BLaER1 treated with 17β-estradiol and CSF1 and Interleukin-3, amounts not matched to agents 10 nM and 100 nM (cell line): ENCODE measurements at regions not wholly inside any gene's neighbourhood (a gene's known extent, or its start where the extent isn't known, plus 50 kb on each side); places are given as distances from the start of the nearest gene placed in this dataset.

ENCODE experiments used
- H3K27ac ChIP-seq, 11 experiments: shearing (Covaris generic); formaldehyde crosslinking; 2 replicates each; pipeline ENCODE4 v1.8.1; 2022
- H3K27me3 ChIP-seq, 11 experiments: shearing (Covaris generic); formaldehyde crosslinking; 2 replicates each; pipeline ENCODE4 v1.8.1; 2022
- H3K36me3 ChIP-seq, 11 experiments: shearing (Covaris generic); formaldehyde crosslinking; 2 replicates each; pipeline ENCODE4 v1.8.1; 2022
- H3K4me1 ChIP-seq, 10 experiments: shearing (Covaris generic); formaldehyde crosslinking; 2 replicates each; pipeline ENCODE4 v1.8.1; 2022
- H3K4me2 ChIP-seq, 11 experiments: shearing (Covaris generic); formaldehyde crosslinking; 2 replicates each; pipeline ENCODE4 v1.8.1; 2022
- H3K4me3 ChIP-seq, 10 experiments: shearing (Covaris generic); formaldehyde crosslinking; 2 replicates each; pipeline ENCODE4 v1.8.1; 2022
- H3K9ac ChIP-seq, 11 experiments: shearing (Covaris generic); formaldehyde crosslinking; 2 replicates each; pipeline ENCODE4 v1.8.1; 2022
- H3K9me3 ChIP-seq, 11 experiments: shearing (Covaris generic); formaldehyde crosslinking; replicated peaks in 1 of 11; 2 replicates each; pipeline ENCODE4 v1.8.1; 2022
- H4K20me1 ChIP-seq, 11 experiments: shearing (Covaris generic); formaldehyde crosslinking; 2 replicates each; pipeline ENCODE4 v1.8.1; 2022
- Cebpa-rat ChIP-seq, 11 experiments: shearing (Covaris generic); IDR thresholded peaks; 2 replicates each; pipeline ENCODE4 v1.8.1; 2022

- Histone ChIP-seq H3K27ac (no peak overlapping the region), H3K9ac (no peak overlapping the region), H3K27me3 (no peaks in the 10 kb centered on the region), H3K9me3 (no peaks in the 10 kb centered on the region), H3K4me1 (no peaks in the 10 kb centered on the region; a peak in 1 of 20 replicates), H3K4me2 (no peak overlapping the region), H3K4me3 (no peak overlapping the region), H3K36me3 (no peaks in the 10 kb centered on the region), H4K20me1 (no peaks in the 10 kb centered on the region; a peak in 1 of 22 replicates)
- TF ChIP-seq Cebpa-rat (IDR thresholded peaks at IDR 0.05), result no peak
Measured at GRCh38 chr3:66789580-66790237, 208.4 kb upstream of the KBTBD8 start.

- Histone ChIP-seq H3K4me1 (peaks cover 0 to 13% (median 10%) of the 10 kb centered on the region in 10 experiments; a peak in 11 of 20 replicates), H3K9me3 (peaks cover 0 to 11% (median 7%) of the 10 kb centered on the region in 11 experiments; a peak in 14 of 22 replicates), H4K20me1 (no peaks in the 10 kb centered on the region; a peak in 1 of 22 replicates), H3K9ac (no peak overlapping the region), H3K27me3 (no peaks in the 10 kb centered on the region), H3K4me3 (no peak overlapping the region), H3K27ac (no peak overlapping the region), H3K4me2 (no peak overlapping the region), H3K36me3 (no peaks in the 10 kb centered on the region)
- no peak for TF ChIP-seq Cebpa-rat (IDR thresholded peaks at IDR 0.05)
Measured at GRCh38 chr3:66792086-66792485, 206.0 kb upstream of the KBTBD8 start.

GRCh38 chr3:66795365-66795764, 202.7 kb upstream of the KBTBD8 start:
- H3K36me3 ChIP-seq, result no peaks in the 10 kb centered on the region
- H3K27me3 ChIP-seq, result no peaks in the 10 kb centered on the region
- no peaks in the 10 kb centered on the region; a peak in 1 of 22 replicates for H4K20me1 ChIP-seq
- H3K27ac ChIP-seq, result 0 out of 22 replicates have a peak overlapping the region, but pooled peaks of 1 of the 11 experiments have one; percentile 10
- no peak overlapping the region for H3K4me3 ChIP-seq
- no peak for TF ChIP-seq Cebpa-rat (IDR thresholded peaks at IDR 0.05)
- H3K4me1 ChIP-seq, result peaks cover 0 to 28% (median 21%) of the 10 kb centered on the region in 10 experiments; a peak in 15 of 20 replicates
- peaks cover 7 to 23% (median 16%) of the 10 kb centered on the region in 11 experiments; a peak in 18 of 22 replicates for H3K9me3 ChIP-seq
- H3K9ac ChIP-seq, result no peak overlapping the region
- peak overlapping the region in 8 of 11 experiments; percentile 8 to 46 (median 30); a peak in 13 of 22 replicates for H3K4me2 ChIP-seq

GRCh38 chr3:66796343-66796742, 201.8 kb upstream of the KBTBD8 start:
- Histone ChIP-seq H3K36me3 (no peaks in the 10 kb centered on the region), H3K9ac (no peak overlapping the region), H3K27me3 (no peaks in the 10 kb centered on the region), H3K4me2 (peak overlapping the region in 1 of 11 experiments; percentile 31; a peak in 2 of 22 replicates), H3K27ac (no peak overlapping the region), H3K4me1 (peaks cover 0 to 28% (median 21%) of the 10 kb centered on the region in 10 experiments; a peak in 15 of 20 replicates), H4K20me1 (no peaks in the 10 kb centered on the region; a peak in 1 of 22 replicates), H3K4me3 (no peak overlapping the region), H3K9me3 (peaks cover 7 to 23% (median 18%) of the 10 kb centered on the region in 11 experiments; a peak in 18 of 22 replicates)
- no peak for TF ChIP-seq Cebpa-rat (IDR thresholded peaks at IDR 0.05)

GRCh38 chr3:66797889-66798560, 200.1 kb upstream of the KBTBD8 start:
- H3K4me3 ChIP-seq, result peak overlapping the region in 8 of 10 experiments; percentile 0 to 49 (median 32); a peak in 9 of 20 replicates
- H3K4me1 ChIP-seq, result peaks cover 0 to 30% (median 23%) of the 10 kb centered on the region in 10 experiments; a peak in 16 of 20 replicates
- peak in 7 of 11 experiments; percentile 8 to 81 (median 56); a peak in 7 of 22 replicates for TF ChIP-seq Cebpa-rat (IDR thresholded peaks at IDR 0.05)
- peak overlapping the region; percentile 56 to 84 (median 73) for H3K4me2 ChIP-seq
- H3K9me3 ChIP-seq, result peaks cover 7 to 23% (median 18%) of the 10 kb centered on the region in 11 experiments; a peak in 18 of 22 replicates
- no peaks in the 10 kb centered on the region for H3K36me3 ChIP-seq
- H3K27ac ChIP-seq, result peak overlapping the region in 9 of 11 experiments; percentile 12 to 69 (median 54); a peak in 14 of 22 replicates
- no peaks in the 10 kb centered on the region; a peak in 1 of 22 replicates for H4K20me1 ChIP-seq
- H3K27me3 ChIP-seq, result no peaks in the 10 kb centered on the region
- H3K9ac ChIP-seq, result peak overlapping the region in 8 of 11 experiments; percentile 30 to 54 (median 44); a peak in 11 of 22 replicates

GRCh38 chr3:66800941-66801545, 197.1 kb upstream of the KBTBD8 start:
- H3K4me3 ChIP-seq, result no peak overlapping the region
- H3K27me3 ChIP-seq, result no peaks in the 10 kb centered on the region
- H3K9me3 ChIP-seq, result peaks cover 11 to 19% (median 17%) of the 10 kb centered on the region in 11 experiments; a peak in 18 of 22 replicates
- no peaks in the 10 kb centered on the region for H4K20me1 ChIP-seq
- H3K4me2 ChIP-seq, result no peak overlapping the region
- H3K9ac ChIP-seq, result no peak overlapping the region
- H3K27ac ChIP-seq, result no peak overlapping the region
- peaks cover 15 to 36% (median 28%) of the 10 kb centered on the region in 10 experiments for H3K4me1 ChIP-seq
- no peak for TF ChIP-seq Cebpa-rat (IDR thresholded peaks at IDR 0.05)
- H3K36me3 ChIP-seq, result no peaks in the 10 kb centered on the region

- H3K4me2 ChIP-seq, result peak overlapping the region; percentile 47 to 87 (median 75); a peak in 21 of 22 replicates
- peak overlapping the region in 6 of 11 experiments; percentile 10 to 69 (median 34); a peak in 7 of 22 replicates for H3K27ac ChIP-seq
Measured at GRCh38 chr3:66803206-66803605, 194.9 kb upstream of the KBTBD8 start.

More at GRCh38 chr3:66803206-66803605, 194.9 kb upstream of the KBTBD8 start:
- Histone ChIP-seq H3K4me3 (no peak overlapping the region), H3K9me3 (peaks cover 4 to 12% (median 11%) of the 10 kb centered on the region in 11 experiments; a peak in 16 of 22 replicates), H4K20me1 (no peaks in the 10 kb centered on the region), H3K4me1 (peaks cover 15 to 30% (median 23%) of the 10 kb centered on the region in 10 experiments), H3K27me3 (no peaks in the 10 kb centered on the region), H3K36me3 (no peaks in the 10 kb centered on the region), H3K9ac (peak overlapping the region in 2 of 11 experiments; percentile 33 to 35; a peak in 3 of 22 replicates)
- no peak for TF ChIP-seq Cebpa-rat (IDR thresholded peaks at IDR 0.05)
